ENCODE measurements at regions not wholly inside any gene's neighbourhood (a gene's known extent, or its start where the extent isn't known, plus 50 kb on each side); places are given as distances from the start of the nearest gene placed in this dataset.

DNA sequence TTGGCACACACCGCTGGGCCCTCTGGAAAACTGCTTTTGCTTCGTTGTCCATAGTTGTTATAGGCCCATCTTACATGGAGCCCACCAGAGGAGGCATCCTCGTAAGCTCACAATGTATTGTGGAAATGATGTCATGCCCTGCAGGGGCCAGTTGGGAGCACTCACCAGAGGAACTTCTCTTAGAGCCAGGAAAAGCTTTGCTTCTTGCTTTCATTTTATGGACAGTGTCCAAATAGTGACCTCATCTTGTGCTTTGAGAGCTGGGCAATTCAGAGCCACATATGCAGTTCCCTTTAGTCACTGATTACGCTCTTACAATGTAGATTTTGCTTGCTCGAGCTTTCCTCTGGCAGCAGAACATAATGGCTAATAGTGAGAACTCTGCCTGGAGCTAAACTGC lies 275.6 kb downstream of the AACS start:
- TF ChIP-seq, protein P1, sequence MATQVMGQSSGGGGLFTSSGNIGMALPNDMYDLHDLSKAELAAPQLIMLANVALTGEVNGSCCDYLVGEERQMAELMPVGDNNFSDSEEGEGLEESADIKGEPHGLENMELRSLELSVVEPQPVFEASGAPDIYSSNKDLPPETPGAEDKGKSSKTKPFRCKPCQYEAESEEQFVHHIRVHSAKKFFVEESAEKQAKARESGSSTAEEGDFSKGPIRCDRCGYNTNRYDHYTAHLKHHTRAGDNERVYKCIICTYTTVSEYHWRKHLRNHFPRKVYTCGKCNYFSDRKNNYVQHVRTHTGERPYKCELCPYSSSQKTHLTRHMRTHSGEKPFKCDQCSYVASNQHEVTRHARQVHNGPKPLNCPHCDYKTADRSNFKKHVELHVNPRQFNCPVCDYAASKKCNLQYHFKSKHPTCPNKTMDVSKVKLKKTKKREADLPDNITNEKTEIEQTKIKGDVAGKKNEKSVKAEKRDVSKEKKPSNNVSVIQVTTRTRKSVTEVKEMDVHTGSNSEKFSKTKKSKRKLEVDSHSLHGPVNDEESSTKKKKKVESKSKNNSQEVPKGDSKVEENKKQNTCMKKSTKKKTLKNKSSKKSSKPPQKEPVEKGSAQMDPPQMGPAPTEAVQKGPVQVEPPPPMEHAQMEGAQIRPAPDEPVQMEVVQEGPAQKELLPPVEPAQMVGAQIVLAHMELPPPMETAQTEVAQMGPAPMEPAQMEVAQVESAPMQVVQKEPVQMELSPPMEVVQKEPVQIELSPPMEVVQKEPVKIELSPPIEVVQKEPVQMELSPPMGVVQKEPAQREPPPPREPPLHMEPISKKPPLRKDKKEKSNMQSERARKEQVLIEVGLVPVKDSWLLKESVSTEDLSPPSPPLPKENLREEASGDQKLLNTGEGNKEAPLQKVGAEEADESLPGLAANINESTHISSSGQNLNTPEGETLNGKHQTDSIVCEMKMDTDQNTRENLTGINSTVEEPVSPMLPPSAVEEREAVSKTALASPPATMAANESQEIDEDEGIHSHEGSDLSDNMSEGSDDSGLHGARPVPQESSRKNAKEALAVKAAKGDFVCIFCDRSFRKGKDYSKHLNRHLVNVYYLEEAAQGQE (IDR thresholded peaks at IDR 0.05; ENCODE audit: insufficient replicate concordance, low read depth): no peak
- TF ChIP-seq, protein P2, sequence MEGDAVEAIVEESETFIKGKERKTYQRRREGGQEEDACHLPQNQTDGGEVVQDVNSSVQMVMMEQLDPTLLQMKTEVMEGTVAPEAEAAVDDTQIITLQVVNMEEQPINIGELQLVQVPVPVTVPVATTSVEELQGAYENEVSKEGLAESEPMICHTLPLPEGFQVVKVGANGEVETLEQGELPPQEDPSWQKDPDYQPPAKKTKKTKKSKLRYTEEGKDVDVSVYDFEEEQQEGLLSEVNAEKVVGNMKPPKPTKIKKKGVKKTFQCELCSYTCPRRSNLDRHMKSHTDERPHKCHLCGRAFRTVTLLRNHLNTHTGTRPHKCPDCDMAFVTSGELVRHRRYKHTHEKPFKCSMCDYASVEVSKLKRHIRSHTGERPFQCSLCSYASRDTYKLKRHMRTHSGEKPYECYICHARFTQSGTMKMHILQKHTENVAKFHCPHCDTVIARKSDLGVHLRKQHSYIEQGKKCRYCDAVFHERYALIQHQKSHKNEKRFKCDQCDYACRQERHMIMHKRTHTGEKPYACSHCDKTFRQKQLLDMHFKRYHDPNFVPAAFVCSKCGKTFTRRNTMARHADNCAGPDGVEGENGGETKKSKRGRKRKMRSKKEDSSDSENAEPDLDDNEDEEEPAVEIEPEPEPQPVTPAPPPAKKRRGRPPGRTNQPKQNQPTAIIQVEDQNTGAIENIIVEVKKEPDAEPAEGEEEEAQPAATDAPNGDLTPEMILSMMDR (IDR thresholded peaks at IDR 0.05; ENCODE audit: insufficient read depth, low read length): no peak

Measured in HL-60 (cell line).